SIG-M5 treated with dmso at 0.1 percent for 504 hours (cell line): ENCODE measurements at regions not wholly inside any gene's neighbourhood (a gene's known extent, or its start where the extent isn't known, plus 50 kb on each side); places are given as distances from the start of the nearest gene placed in this dataset.
"Not testable (repeated sequence)": the region's sequence is repeated elsewhere in the genome, so short reads cannot be mapped to it uniquely, and the experiment has no call there.

Source experiments
- DNase-seq: peaks from one replicate; lab custom pipeline; 2025; ENCODE audit not compliant: unreplicated experiment; lab: John Stamatoyannopoulos, UW

DNA sequence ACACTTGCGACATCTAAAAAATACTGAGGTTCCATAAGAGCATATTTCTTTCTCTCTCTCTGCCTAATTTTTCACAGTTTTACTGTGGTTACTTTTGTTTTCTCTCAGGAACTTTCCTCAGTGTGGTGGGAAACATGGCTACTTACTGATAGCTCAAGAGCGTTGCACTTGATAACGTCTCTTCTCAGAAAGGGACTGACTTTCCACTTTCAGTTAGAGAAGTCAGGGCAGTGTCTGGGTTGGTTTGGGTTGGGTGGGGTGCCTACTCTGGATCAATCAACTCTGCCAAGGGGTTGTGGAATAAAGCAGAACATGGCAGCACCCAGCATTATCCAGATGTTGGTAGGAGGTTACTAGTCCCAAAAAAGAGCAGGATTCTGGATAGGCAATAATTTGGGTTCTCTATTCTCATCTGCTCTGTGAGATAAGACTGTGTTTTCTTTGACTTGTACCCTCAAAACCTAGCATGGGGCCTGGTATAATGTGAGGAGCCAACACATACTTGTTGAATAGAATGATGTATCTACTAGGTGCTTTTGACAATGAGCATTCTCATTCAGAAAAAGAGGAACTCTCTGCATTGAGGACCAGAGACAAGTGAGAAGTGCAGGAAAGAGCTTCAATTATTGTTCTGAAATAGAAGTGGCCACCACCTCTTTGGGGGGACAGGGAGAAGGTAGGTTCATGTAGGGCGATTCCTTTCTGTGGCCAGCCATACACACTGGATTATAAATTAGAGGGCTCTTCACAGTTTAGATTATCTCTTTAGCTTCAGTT is 315.7 kb downstream of the REEP3 start:
- DNase-seq, result no peak

DNA sequence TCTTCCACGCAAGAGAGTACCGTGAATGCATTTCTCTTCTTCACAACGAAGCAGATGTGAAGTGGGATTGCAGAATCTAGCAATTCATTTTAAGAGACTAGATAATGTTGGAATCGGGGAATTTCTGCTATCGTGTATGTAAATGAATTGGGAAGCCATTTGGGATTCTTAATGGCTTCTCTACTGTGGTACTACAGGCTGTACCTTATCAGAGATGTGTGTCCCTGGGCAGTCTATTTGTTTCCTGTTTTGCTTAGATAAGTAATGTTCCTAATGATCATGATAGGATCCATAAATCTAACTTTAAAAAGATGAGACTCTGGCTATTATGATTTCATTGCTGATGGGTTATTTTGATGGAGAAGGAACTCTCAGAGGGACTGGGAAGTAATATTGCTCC is 320.6 kb downstream of the REEP3 start:
- no peak for DNase-seq

GRCh38 chr10:63843107-63843506 is 321.9 kb downstream of the REEP3 start:
- DNase-seq, result no peak

GRCh38 chr10:63848871-63849270 is 327.7 kb downstream of the REEP3 start:
- not testable (repeated sequence) for DNase-seq

DNA sequence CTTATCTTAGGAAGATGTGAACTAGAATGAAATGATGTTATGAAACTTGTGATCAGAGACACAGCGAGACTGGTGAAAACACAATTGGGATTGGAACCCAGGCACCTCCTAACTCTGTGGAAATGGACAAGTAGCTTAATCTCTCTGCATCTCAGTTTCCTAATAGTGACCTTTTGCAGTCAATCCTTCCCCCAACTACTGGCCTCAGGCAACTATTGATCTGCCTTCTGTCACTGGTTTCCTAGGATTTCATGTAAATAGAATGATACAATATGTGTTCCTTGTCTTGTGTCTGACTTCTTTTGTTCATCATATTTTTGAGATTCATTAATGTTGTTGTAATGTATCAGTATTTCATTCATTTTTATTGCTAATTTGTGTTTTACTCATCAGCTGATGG is 341.7 kb downstream of the REEP3 start:
- no peak for DNase-seq

DNA sequence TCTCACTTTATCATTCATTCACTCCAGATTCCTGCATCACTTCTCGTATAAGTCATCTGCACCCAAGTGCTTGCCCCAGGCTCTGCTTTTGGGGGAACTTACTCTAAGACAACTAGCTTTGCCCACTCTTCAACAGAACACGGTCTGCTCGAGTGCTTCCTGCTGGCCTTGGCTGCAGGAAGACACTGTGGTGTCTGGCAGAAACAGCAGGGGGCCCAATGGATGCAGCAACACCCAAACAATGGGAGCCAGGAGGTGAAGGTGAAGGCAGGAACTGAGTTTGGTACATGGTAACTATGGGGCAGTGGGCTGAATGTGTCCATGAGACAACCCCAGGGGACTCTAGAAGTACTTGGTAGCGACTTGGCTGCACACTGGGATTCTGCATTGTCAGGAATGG is 344.0 kb downstream of the REEP3 start:
- DNase-seq, result no peak

GRCh38 chr10:63866075-63866746 is 345.0 kb downstream of the REEP3 start:
- peak; percentile 67 for DNase-seq

DNA sequence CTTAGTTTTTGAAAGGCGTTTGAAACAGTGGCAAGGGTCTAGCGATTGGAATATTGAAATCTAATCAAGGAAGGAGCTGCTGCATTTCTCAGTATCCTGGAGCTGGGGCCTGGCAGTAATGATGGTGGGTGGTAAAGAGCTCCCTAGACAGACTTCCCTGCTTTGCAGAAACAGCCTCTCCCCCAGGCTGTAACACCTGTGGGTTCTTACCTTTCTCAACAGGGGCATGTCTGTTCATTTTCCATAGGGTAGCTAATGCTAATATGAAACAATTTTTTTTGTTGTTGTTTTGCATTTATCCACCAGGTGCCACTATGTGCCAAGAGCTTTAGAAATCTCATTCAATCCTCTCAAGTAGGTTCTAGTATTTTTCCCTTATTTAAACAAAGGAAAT is 345.5 kb downstream of the REEP3 start:
- no peak for DNase-seq

DNA sequence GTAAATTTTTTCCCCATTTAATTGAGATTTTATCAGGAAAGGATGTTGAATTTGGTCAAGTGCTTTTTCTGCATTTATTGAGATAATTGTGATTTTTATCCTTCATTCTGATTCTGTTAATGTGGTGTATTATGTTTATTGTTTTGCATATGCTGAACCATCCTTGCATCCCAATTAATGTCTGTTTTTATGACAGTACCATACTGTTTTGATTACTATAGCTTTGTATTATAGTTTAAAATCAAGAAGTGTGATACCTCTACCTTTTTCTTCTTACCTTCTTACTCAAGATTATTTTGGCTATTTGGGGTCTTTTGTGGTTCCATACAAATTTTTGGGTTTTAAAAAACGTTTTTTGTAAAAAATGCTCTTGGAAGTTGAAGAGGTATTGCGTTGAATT is 357.2 kb downstream of the REEP3 start:
- DNase-seq, result no peak

- DNase-seq, result no peak
Observed at GRCh38 chr10:63883861-63884260, 362.7 kb downstream of the REEP3 start.

DNA sequence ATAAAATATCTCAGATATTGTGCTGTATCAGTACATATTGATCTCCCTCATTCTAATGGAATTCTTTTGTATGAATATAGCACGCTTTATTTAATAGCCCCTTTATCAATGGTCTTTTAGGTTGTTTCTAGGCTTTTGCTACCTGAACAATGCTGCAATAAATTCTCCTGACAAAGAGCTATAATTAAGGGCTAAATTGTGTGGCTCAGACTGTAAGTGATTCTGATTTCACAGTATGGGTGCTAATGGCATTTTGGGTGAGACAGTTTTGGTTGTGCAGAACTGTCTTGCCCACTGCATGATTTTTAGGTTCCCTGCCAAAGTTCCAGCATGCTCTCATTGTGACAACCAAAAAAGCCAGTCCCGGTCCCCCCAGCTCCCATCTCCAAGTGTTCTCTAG is 363.2 kb downstream of the REEP3 start:
- no peak for DNase-seq

- no peak for DNase-seq
Observed at GRCh38 chr10:63885156-63885555, 364.0 kb downstream of the REEP3 start.

DNA sequence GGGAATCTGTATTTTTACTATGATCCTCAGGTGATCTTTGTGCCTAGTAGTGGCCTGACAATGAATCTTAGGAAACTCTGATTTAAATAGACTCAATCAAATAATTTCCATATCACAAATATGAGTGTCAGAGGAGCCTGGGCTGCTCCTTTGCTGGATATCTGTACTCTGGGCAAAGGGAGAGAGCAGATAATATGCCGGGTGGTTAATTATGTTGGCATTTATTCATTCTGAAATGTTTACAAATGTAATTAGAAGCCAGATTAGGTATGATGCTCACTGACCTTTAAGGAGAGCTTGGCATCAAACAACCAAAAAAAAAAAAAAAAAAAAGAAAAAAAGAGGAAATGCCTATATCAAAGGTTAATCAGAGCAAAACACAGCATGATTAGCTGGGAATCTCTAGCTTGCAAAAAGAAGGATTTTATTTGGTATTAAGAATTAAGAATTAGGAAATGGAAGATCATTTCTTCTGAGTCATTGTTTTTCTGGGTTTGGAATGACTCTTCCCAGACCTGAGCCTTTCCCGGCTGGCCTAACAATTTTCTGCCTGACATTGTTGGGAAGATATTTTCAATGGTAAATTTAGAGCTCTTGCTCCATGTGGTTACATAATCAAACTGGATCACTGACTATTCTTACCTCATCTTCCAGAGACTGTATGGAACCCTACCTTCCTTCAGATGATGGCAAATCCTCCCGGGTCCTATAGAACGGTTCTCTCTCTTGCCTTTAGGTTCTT is 365.3 kb downstream of the REEP3 start:
- DNase-seq, result no peak

GRCh38 chr10:63887023-63887589 is 365.9 kb downstream of the REEP3 start:
- no peak for DNase-seq

DNA sequence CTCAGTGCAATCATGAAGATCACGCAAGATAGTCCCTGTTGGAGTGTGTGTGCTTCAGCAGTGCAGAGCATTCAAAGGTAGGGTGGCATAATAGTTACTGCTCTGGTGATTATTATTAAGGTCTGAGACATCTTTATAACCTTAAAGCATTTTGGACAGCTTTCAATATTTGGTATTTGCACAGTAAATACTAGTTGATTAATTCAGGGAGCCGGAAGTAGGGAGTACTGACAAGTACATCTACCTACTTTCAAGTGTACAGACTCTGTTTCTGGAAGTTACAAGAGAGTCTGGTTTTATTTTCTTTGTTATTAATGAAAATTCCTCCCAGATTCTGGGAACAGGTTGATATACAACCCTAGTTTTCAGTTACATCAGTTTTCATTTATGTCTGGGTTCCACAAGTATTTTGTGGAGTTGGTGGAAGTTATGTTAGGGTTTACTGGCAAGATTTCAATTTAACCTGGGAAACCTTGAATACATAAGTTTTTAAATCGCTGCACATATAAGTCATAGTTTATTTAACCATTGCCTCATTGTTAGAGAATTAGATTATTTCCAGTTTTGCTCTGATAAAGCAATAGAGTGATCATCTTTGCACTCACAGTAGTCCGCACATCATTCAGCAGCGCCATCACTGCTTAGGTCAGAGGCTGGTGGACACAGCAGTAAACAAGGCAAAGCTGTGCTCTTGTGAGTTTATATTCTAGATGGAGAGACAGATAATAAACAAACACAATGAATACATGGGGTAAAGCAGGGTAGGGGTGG is 366.6 kb downstream of the REEP3 start:
- no peak for DNase-seq

DNA sequence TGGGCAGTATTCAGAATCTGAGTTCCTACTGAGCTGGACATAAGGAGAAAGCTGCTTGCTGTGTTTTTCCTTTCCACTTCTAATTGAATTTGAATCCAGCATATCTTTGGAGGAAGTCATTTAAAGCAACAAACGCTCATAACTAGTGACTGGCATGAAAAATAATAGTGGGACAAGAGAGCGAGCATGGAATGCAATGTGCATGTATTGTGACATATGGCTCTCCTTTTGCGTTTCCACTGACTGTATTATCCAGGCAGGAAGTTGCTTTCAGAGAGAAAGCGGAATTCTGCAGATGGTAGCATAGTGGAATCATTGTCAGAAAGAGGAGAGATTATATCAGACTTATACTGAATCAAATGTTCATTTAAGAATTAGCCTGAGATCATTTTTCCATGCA is 368.6 kb downstream of the REEP3 start:
- DNase-seq, result no peak

GRCh38 chr10:63896992-63897391 is 375.8 kb downstream of the REEP3 start:
- DNase-seq, result no peak

GRCh38 chr10:63899673-63900300 is 378.6 kb downstream of the REEP3 start:
- no peak for DNase-seq

DNA sequence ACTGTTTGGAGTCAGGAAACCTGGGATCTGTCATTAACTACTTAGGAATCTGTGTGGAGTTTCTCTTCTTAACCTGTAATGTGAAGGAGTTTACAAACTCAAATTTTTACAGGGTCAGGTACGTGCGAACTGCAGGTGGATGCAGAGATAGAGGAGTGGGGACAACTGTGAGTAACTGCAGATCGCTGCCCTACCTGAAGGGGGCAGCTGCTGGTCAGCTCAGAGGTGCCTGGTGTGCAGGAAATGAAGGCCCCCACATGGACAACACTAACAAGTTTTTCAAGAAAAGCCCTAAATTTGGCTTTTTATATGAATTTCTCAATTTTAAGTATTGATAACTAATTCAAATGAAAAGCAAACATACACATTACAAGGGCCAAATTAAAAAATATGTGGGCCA is 380.0 kb downstream of the REEP3 start:
- no peak for DNase-seq

- DNase-seq, result no peak
Observed at GRCh38 chr10:63901881-63902280, 380.7 kb downstream of the REEP3 start.

GRCh38 chr10:63910806-63911205 is 389.6 kb downstream of the REEP3 start:
- DNase-seq, result no peak
